Endothelial cell of umbilical vein (primary cell): ENCODE measurements at regions not wholly inside any gene's neighbourhood (a gene's known extent, or its start where the extent isn't known, plus 50 kb on each side); places are given as distances from the start of the nearest gene placed in this dataset.

Experiments used
- BruUV-seq: library from RNA; stranded (reverse); fragments of 400-500 nt; replicated peaks from 2 replicates; lab custom pipeline; 2021; lab: Mats Ljungman, UMichigan
- CTCF ChIA-PET: fragments of 300-600, 350-600 bp; sonication (Branson Sonifier 250); formaldehyde crosslinking; loops from one replicate; lab custom pipeline; 2021; ENCODE audit warnings: antibody characterized with exemption, inconsistent platforms; lab: Charles Lee
- POLR2A ChIA-PET: fragments of 300-600, 350-600 bp; sonication (Branson Sonifier 250); formaldehyde crosslinking; loops from one replicate; lab custom pipeline; 2021; ENCODE audit warnings: antibody characterized with exemption, inconsistent platforms; lab: Charles Lee
- DNase-seq: peaks from one replicate; pipeline ENCODE4 v3.0.0-alpha.2; 2011; ENCODE audit warnings: low read depth, low spot score
- FAIRE-seq: peaks from 2 replicates; lab custom pipeline; 2011; peaks lifted over from hg19 to GRCh38; lab: Jason Lieb, UNC
- H2AFZ ChIP-seq: 2 replicates; pipeline ENCODE4 v1.6.0; 2012; ENCODE audit warnings: low read depth, low read length, control low read depth, inconsistent platforms
- H3K27ac ChIP-seq: 2 replicates; pipeline ENCODE4 v1.5.1; 2011; ENCODE audit warnings: low read depth, mild to moderate bottlenecking, control low read depth, low read length, moderate library complexity; ENCODE audit not compliant: insufficient read depth
- H3K27me3 ChIP-seq, 2 experiments: 2 replicates each; pipeline versions ENCODE4 v1.6.0 to v1.6.1; 2011; ENCODE audit warnings: low read length in 2 of 2, mixed read lengths in 1 of 2; ENCODE audit not compliant: control insufficient read depth in 2 of 2, insufficient read depth in 2 of 2
- H3K36me3 ChIP-seq, 2 experiments: 2 replicates in 1 of 2; 3 replicates in 1 of 2; pipeline ENCODE4 v1.5.1; 2011; ENCODE audit warnings: low read length in 2 of 2, mild to moderate bottlenecking in 1 of 2, moderate library complexity in 1 of 2; ENCODE audit not compliant: control insufficient read depth in 2 of 2, insufficient read depth in 2 of 2; ENCODE audit errors: extremely low read depth in 1 of 2
- H3K4me1 ChIP-seq: 3 replicates; pipeline ENCODE4 v1.5.1; 2011; ENCODE audit warnings: mild to moderate bottlenecking, low read length; ENCODE audit not compliant: control insufficient read depth, insufficient read depth; ENCODE audit errors: extremely low read depth
- H3K4me2 ChIP-seq: 2 replicates; pipeline ENCODE4 v1.6.1; 2011; ENCODE audit warnings: low read length, control low read depth, mixed read lengths; ENCODE audit not compliant: insufficient read depth
- H3K4me3 ChIP-seq, 3 experiments: fragments of 200-600 bp in 1 of 3; sonication (generic), shearing (Covaris generic) in 1 of 3; replicated peaks in 1 of 3; 2 replicates each; pipeline ENCODE4 v1.5.1; 2011 to 2016; ENCODE audit warnings: control low read depth in 3 of 3, low read length in 3 of 3, mild to moderate bottlenecking in 2 of 3, inconsistent platforms in 1 of 3, low read depth in 1 of 3, moderate library complexity in 1 of 3; ENCODE audit not compliant: insufficient read depth in 1 of 3
- H3K79me2 ChIP-seq: 2 replicates; pipeline ENCODE4 v1.6.0; 2012; ENCODE audit warnings: low read length, inconsistent platforms; ENCODE audit not compliant: control insufficient read depth, insufficient read depth
- H3K9ac ChIP-seq: replicated peaks from 2 replicates; pipeline ENCODE3; 2011; ENCODE audit warnings: low read length, control low read depth; ENCODE audit not compliant: insufficient read depth; ENCODE audit errors: extremely low read depth
- H3K9me1 ChIP-seq: replicated peaks from 3 replicates; pipeline ENCODE4 v1.6.0; 2011; ENCODE audit warnings: mild to moderate bottlenecking, low read length; ENCODE audit not compliant: control insufficient read depth, insufficient read depth; ENCODE audit errors: extremely low read depth
- H3K9me3 ChIP-seq: replicated peaks from 2 replicates; pipeline ENCODE4 v1.5.1; 2012; ENCODE audit warnings: low read length, inconsistent platforms; ENCODE audit not compliant: control insufficient read depth, insufficient read depth
- H4K20me1 ChIP-seq: replicated peaks from 2 replicates; pipeline ENCODE3; 2011; ENCODE audit warnings: mild to moderate bottlenecking, low read length; ENCODE audit not compliant: control insufficient read depth, insufficient read depth; ENCODE audit errors: extremely low read depth
- CTCF ChIP-seq, 2 donors: IDR thresholded peaks; 1 replicate in 1 of 2; 2 replicates in 1 of 2; pipeline ENCODE4 v1.5.1; 2011; ENCODE audit warnings: low read length in 2 of 2, mild to moderate bottlenecking in 2 of 2, moderate library complexity in 2 of 2, control low read depth in 1 of 2, inconsistent platforms in 1 of 2, low read depth in 1 of 2; ENCODE audit not compliant: insufficient read depth in 1 of 2; ENCODE audit errors: extremely low read depth in 1 of 2
- EZH2 ChIP-seq: IDR thresholded peaks from 2 replicates; pipeline ENCODE4 v1.6.1; 2012; ENCODE audit warnings: borderline replicate concordance, low read depth, mild to moderate bottlenecking, moderate library complexity, low read length, inconsistent platforms; ENCODE audit not compliant: severe bottlenecking
- GATA2 ChIP-seq: IDR thresholded peaks from 2 replicates; pipeline ENCODE4 v1.7.0; 2011; ENCODE audit warnings: low read depth, mild to moderate bottlenecking, moderate library complexity, mixed read lengths, low read length; ENCODE audit not compliant: insufficient read length, insufficient read depth
- MAX ChIP-seq: IDR thresholded peaks from 2 replicates; pipeline ENCODE4 v1.6.1; 2011; ENCODE audit not compliant: insufficient read depth, insufficient read length
- MYC ChIP-seq: IDR thresholded peaks from one replicate; pipeline ENCODE4 v1.6.1; 2011; ENCODE audit warnings: mild to moderate bottlenecking, low read depth, low read length
- POLR2AphosphoS5 ChIP-seq: IDR thresholded peaks from 2 replicates; pipeline ENCODE4 v1.6.1; 2012; ENCODE audit warnings: low read depth, mild to moderate bottlenecking, control low read depth, low read length, moderate library complexity; ENCODE audit not compliant: insufficient read depth
- dilution Hi-C: fragments of 300-500 bp; cut with MboI; formaldehyde crosslinking; loops from one replicate; pipeline ENCODE4 v1.15.0; 2019; ENCODE audit warnings: low sequenced_read_pairs; ENCODE audit not compliant: extremely low pct_ligation_motif_present
- intact Hi-C: fragments of 100-400 bp; cut with micrococcal nuclease; formaldehyde crosslinking; loops from one replicate; pipeline ENCODE4 v1.10.0; 2022

- Histone ChIP-seq H3K4me3 (no peak overlapping the region), H3K9ac (no peak overlapping the region), H3K4me2 (no peak overlapping the region), H3K36me3 (no peaks in the 10 kb centered on the region), H3K9me1 (no peaks in the 10 kb centered on the region), H3K9me3 (no peaks in the 10 kb centered on the region), H3K27me3 (no peaks in the 10 kb centered on the region), H3K4me1 (no peaks in the 10 kb centered on the region), H3K27ac (no peak overlapping the region), H2AFZ (no peak overlapping the region), H4K20me1 (no peaks in the 10 kb centered on the region), H3K79me2 (no peaks in the 10 kb centered on the region)
- dilution Hi-C loops (no loop called here), intact Hi-C loops (no loop called here)
- TF ChIP-seq MYC: no peak
- TF ChIP-seq EZH2: no peak
- TF ChIP-seq GATA2: no peak
- TF ChIP-seq POLR2AphosphoS5: no peak
- no peak for TF ChIP-seq CTCF (IDR thresholded peaks at IDR 0.05; ENCODE audit: extremely low read depth in 1 of 2, insufficient read depth in 1 of 2, low read depth in 1 of 2, low read length in 2 of 2)
- TF ChIP-seq MAX: no peak
- FAIRE-seq (no peak), DNase-seq (no peak)
- ChIA-PET CTCF (no interaction called here), POLR2A (no interaction called here)
- BruUV-seq: no TSS peak
Measured at GRCh38 chr1:242870966-242871365, 346.5 kb upstream of the PLD5 start.
